Right lobe of liver (tissue), 4 donors: ENCODE measurements at regions not wholly inside any gene's neighbourhood (a gene's known extent, or its start where the extent isn't known, plus 50 kb on each side); places are given as distances from the start of the nearest gene placed in this dataset.

Source experiments
- POLR2A ChIP-seq: fragments of 450-650 bp; IDR thresholded peaks from one replicate; pipeline ENCODE4 v1.6.1; 2017; ENCODE audit warnings: antibody characterized with exemption, mild to moderate bottlenecking
- TF ChIP-seq, protein P1 (sequence below), 4 donors: fragments of 200-600 bp in 3 of 4; fragments of 450-650 bp in 1 of 4; IDR thresholded peaks; one replicate each; pipeline versions ENCODE4 v1.5.1 to v1.8.0; 2016 to 2022; ENCODE audit warnings: antibody characterized with exemption in 4 of 4, mild to moderate bottlenecking in 2 of 4
- donor health status: DM: no; HTN: no; CAD: no.
- donor health status: DM: no; HTN: no; CAD: no.
- donor health status: DM: no; HTN: yes; CAD: no.

DNA sequence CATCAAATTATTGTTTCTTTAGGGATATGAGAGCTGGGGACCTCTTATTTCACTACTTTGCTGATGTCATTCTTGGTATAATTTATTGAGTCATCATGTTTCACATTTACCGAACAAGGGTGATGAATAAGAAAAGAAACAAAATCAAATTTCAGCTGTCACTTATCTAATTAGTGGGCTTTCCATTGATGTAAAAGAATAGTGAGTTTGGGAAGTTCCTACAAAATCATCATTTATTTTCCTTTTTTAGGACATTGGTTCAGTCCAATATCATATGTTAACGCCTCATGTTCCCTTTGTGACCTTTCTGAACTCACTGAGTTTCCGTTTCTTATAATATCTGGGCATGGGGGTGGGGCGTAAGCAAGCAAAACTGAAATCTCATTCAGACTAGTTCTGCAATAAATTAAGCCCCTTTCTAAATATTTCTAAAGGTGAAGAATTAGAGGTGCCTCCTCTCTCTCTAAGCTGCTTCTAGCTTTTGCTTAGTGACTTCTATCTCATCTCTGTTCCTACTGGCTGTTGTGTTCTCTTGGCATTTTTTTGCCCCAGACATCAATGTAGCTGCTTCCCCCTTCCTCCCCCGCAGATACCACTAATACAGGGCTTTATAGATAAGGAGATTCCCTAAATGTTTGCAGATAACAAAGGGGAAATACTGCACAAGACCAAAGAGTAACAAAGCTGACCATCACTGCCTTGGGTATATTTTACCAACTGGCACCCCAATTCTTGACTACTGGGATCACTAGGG, 238.0 kb upstream of the CTNNB1 start:
- TF ChIP-seq, protein P1, sequence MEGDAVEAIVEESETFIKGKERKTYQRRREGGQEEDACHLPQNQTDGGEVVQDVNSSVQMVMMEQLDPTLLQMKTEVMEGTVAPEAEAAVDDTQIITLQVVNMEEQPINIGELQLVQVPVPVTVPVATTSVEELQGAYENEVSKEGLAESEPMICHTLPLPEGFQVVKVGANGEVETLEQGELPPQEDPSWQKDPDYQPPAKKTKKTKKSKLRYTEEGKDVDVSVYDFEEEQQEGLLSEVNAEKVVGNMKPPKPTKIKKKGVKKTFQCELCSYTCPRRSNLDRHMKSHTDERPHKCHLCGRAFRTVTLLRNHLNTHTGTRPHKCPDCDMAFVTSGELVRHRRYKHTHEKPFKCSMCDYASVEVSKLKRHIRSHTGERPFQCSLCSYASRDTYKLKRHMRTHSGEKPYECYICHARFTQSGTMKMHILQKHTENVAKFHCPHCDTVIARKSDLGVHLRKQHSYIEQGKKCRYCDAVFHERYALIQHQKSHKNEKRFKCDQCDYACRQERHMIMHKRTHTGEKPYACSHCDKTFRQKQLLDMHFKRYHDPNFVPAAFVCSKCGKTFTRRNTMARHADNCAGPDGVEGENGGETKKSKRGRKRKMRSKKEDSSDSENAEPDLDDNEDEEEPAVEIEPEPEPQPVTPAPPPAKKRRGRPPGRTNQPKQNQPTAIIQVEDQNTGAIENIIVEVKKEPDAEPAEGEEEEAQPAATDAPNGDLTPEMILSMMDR (IDR thresholded peaks at IDR 0.05) = no peak
- no peak for TF ChIP-seq POLR2A
